GM12865 (cell line): ENCODE measurements at regions not wholly inside any gene's neighbourhood (a gene's known extent, or its start where the extent isn't known, plus 50 kb on each side); places are given as distances from the start of the nearest gene placed in this dataset.

Source experiments
- DNase-seq: peaks from one replicate; pipeline ENCODE4 v3.0.0; 2010; ENCODE audit warnings: low read depth
- H3K4me3 ChIP-seq: 2 replicates; pipeline ENCODE4 v1.5.1; 2011; ENCODE audit warnings: mild to moderate bottlenecking, low read depth, low read length, control low read depth
- CTCF ChIP-seq: IDR thresholded peaks from 2 replicates; pipeline ENCODE4 v1.5.1; 2011; ENCODE audit warnings: low read length, control low read depth, low read depth, inconsistent platforms; ENCODE audit not compliant: insufficient read depth; ENCODE audit errors: missing control alignments

- no peak for DNase-seq
- TF ChIP-seq CTCF: no peak
- H3K4me3 ChIP-seq: no peak overlapping the region
Observed at GRCh38 chr1:22349362-22350043, 102.1 kb upstream of the ZBTB40 start.

GRCh38 chr1:22350171-22350923 lies 101.3 kb upstream of the ZBTB40 start:
- no peak overlapping the region for H3K4me3 ChIP-seq
- TF ChIP-seq CTCF: no peak
- no peak for DNase-seq

DNA sequence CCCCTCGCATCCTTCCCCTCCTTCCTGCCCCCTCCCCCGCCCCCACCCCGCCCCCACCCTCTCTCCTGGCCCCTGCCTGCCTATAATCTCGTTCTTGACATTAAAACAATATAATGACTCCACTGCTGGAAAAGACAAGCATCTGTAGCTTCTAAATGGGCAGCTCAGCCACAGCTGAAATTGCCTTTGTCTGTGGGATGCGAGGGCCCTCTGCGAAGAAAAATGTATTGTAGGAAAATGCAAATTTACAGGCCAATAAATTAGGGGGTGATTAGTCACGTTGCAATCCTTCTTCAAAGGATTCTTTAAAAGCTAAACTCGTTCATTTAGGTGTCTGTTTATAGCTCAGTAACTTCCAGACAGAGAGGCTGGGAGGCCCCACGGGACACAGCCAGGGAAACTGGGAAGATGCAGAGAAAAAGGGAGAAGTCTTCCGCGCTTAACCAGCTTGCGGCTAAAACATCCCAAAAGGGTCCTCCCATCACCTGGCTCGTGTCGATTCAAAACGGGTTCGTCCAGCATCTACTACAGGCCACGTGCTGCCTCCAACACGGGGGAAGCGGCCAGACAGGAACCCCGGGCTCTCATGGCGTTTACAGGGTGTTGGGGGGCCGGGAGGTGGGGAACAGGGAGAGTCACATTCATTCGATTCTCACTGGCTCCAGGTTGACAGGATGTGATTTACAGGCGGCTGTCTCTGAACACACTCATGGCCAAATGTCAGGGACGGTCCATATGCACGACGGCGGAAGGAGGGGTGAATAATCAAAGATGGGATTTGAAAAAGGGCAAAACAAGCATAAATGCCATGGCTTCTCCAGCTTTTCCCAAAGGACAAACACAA lies 100.5 kb upstream of the ZBTB40 start:
- no peak overlapping the region for H3K4me3 ChIP-seq
- no peak for DNase-seq
- no peak for TF ChIP-seq CTCF

DNA sequence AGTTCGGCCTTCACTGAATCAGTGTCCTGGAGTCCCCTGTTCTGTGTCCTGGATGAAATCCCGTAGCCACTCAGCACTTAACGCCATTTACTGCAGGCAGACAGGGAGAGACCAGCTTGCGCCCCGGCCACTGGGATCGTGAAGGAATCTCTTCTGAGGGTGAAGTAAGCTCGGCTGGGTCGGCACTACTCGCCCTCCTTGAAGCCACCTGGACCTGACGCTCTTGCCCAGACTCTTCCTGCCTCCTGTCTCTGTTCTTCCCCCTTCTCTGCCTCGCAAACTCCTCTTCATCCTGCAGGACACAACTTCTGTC lies 99.9 kb upstream of the ZBTB40 start:
- TF ChIP-seq CTCF: no peak
- DNase-seq: no peak
- no peak overlapping the region for H3K4me3 ChIP-seq

DNA sequence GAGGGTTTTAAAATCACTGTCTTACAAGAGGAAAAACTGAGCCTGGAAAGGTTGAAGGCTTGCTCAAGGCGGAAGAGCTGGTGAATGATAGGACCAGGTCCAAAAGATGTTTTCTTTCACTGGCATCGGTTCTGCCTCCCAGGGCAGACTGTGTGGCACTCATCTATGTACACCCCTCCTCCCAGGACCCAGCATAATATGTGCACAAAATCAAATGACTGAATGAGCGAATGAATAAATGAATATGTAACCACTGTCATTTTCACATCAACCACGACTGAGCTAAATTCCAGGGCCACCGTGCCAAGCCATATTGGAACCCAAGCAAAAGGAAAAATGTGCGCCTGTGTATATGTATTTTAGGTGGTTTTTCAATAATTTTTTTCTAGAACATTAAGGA lies 99.3 kb upstream of the ZBTB40 start:
- H3K4me3 ChIP-seq: no peak overlapping the region
- TF ChIP-seq CTCF: no peak
- no peak for DNase-seq

DNA sequence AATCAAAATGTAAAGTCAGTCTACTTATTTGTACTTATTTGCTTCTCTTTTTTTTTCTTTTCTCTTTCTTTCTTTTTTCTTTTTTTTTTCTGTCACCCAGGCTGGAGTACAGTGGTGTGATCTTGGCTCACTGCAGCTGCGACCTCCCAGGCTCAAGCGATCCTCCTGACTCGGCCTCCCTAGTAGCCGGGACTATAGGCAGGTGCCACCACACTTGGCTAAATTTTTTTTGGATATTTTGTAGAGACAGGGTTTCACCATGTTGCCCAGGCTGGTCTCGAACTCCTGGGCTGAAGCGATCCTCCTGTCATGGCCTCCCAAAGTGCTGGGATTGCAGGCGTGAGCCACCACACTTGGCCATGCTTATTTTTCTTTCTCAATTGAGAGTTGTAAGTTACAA lies 98.8 kb upstream of the ZBTB40 start:
- H3K4me3 ChIP-seq: no peak overlapping the region
- TF ChIP-seq CTCF: no peak
- no peak for DNase-seq
